SK-N-SH treated with all-trans-retinoic acid at 6 μM for 48 hours (cell line): ENCODE measurements at regions not wholly inside any gene's neighbourhood (a gene's known extent, or its start where the extent isn't known, plus 50 kb on each side); places are given as distances from the start of the nearest gene placed in this dataset.

Experiments used
- ATAC-seq: fragments of 200-7000 bp; cut with Tn5 transposase; 3 replicates; pipeline ENCODE4 v1.9.1; 2020; ENCODE audit warnings: mild to moderate bottlenecking, moderate library complexity
- ARNTL ChIP-seq: fragments of 450-650 bp; formaldehyde crosslinking; IDR thresholded peaks from 2 replicates; pipeline ENCODE4 v1.5.0; 2020; ENCODE audit warnings: low read depth, mild to moderate bottlenecking, moderate library complexity, borderline replicate concordance
- CREB5 ChIP-seq: fragments of 250-450 bp; sonication (Bioruptor Pico); IDR thresholded peaks from 2 replicates; pipeline ENCODE4 v1.5.1; 2020; ENCODE audit warnings: low read depth, mild to moderate bottlenecking, moderate library complexity
- CSDC2 ChIP-seq: fragments of 250-450 bp; sonication (Bioruptor Pico); IDR thresholded peaks from 2 replicates; pipeline ENCODE4 v1.5.0; 2020; ENCODE audit warnings: mild to moderate bottlenecking, moderate library complexity
- CSRNP3 ChIP-seq: fragments of 250-450 bp; sonication (Bioruptor Pico); IDR thresholded peaks from 2 replicates; pipeline ENCODE4 v1.5.1; 2021; ENCODE audit warnings: mild to moderate bottlenecking, moderate library complexity
- ESRRG ChIP-seq: fragments of 250-450 bp; sonication (Bioruptor Pico); IDR thresholded peaks from 2 replicates; pipeline ENCODE4 v1.6.1; 2021; ENCODE audit warnings: mild to moderate bottlenecking
- GLIS3 ChIP-seq: fragments of 250-450 bp; sonication (Bioruptor Pico); IDR thresholded peaks from 2 replicates; pipeline ENCODE4 v1.5.0; 2020; ENCODE audit warnings: mild to moderate bottlenecking, moderate library complexity
- ISL1 ChIP-seq: fragments of 250-450 bp; sonication (Bioruptor Pico); IDR thresholded peaks from 2 replicates; pipeline ENCODE4 v2.1.2; 2022; ENCODE audit warnings: mild to moderate bottlenecking, moderate library complexity
- PATZ1 ChIP-seq: fragments of 250-450 bp; sonication (Bioruptor Pico); IDR thresholded peaks from 2 replicates; pipeline ENCODE4 v1.8.0; 2020; ENCODE audit warnings: mild to moderate bottlenecking, moderate library complexity, borderline replicate concordance
- RARB ChIP-seq: fragments of 250-450 bp; sonication (Bioruptor Pico); IDR thresholded peaks from 2 replicates; pipeline ENCODE4 v1.8.0; 2021; ENCODE audit warnings: mild to moderate bottlenecking, moderate library complexity
- SNAI2 ChIP-seq: fragments of 250-450 bp; sonication (Bioruptor Pico); IDR thresholded peaks from 2 replicates; pipeline ENCODE4 v1.5.0; 2020; ENCODE audit warnings: mild to moderate bottlenecking, moderate library complexity
- TCF4 ChIP-seq: fragments of 250-450 bp; sonication (Bioruptor Pico); IDR thresholded peaks from 2 replicates; pipeline ENCODE4 v1.8.0; 2021; ENCODE audit warnings: mild to moderate bottlenecking, moderate library complexity, borderline replicate concordance
- TOX ChIP-seq: fragments of 250-450 bp; sonication (Bioruptor Pico); IDR thresholded peaks from 2 replicates; pipeline ENCODE4 v1.8.0; 2021; ENCODE audit warnings: mild to moderate bottlenecking, moderate library complexity, borderline replicate concordance
- ZC3H10 ChIP-seq: fragments of 250-450 bp; sonication (Bioruptor Pico); IDR thresholded peaks from 2 replicates; pipeline ENCODE4 v1.5.1; 2021; ENCODE audit warnings: mild to moderate bottlenecking, moderate library complexity
- ZFP3 ChIP-seq: fragments of 250-450 bp; sonication (Bioruptor Pico); IDR thresholded peaks from 2 replicates; pipeline ENCODE4 v1.5.0; 2020; ENCODE audit warnings: mild to moderate bottlenecking, moderate library complexity
- ZFP30 ChIP-seq: fragments of 450-650 bp; formaldehyde crosslinking; IDR thresholded peaks from 2 replicates; pipeline ENCODE4 v1.5.0; 2022; ENCODE audit warnings: mild to moderate bottlenecking, moderate library complexity
- ZNF565 ChIP-seq: fragments of 450-650 bp; formaldehyde crosslinking; conservative IDR thresholded peaks from 2 replicates; pipeline ENCODE4 v1.5.0; 2020; ENCODE audit warnings: low read depth, mild to moderate bottlenecking, moderate library complexity
- ZNF70 ChIP-seq: fragments of 450-650 bp; formaldehyde crosslinking; IDR thresholded peaks from 2 replicates; pipeline ENCODE4 v1.5.0; 2020; ENCODE audit warnings: mild to moderate bottlenecking, moderate library complexity
- ZNF8 ChIP-seq: fragments of 450-650 bp; formaldehyde crosslinking; IDR thresholded peaks from 2 replicates; pipeline ENCODE4 v1.5.0; 2020; ENCODE audit warnings: mild to moderate bottlenecking, moderate library complexity

- TF ChIP-seq ARNTL (CRISPR knock-in tag), result no peak
- no peak for TF ChIP-seq GLIS3 (CRISPR knock-in tag)
- TF ChIP-seq SNAI2 (CRISPR knock-in tag), result no peak
- TF ChIP-seq ZNF565 (CRISPR knock-in tag), result no peak
- no peak for TF ChIP-seq TOX (CRISPR knock-in tag)
- no peak for TF ChIP-seq CSRNP3 (CRISPR knock-in tag)
- TF ChIP-seq ISL1 (CRISPR knock-in tag), result no peak
- no peak for TF ChIP-seq ZNF70
- no peak for TF ChIP-seq ZFP3 (CRISPR knock-in tag)
- no peak for TF ChIP-seq ESRRG (CRISPR knock-in tag)
- TF ChIP-seq PATZ1 (CRISPR knock-in tag), result no peak
- no peak for TF ChIP-seq CREB5 (CRISPR knock-in tag)
- no peak for TF ChIP-seq ZNF8 (CRISPR knock-in tag)
- TF ChIP-seq ZFP30 (CRISPR knock-in tag), result no peak
- TF ChIP-seq CSDC2 (CRISPR knock-in tag), result no peak
- TF ChIP-seq, all 23 proteins: peak for 0
Measured at GRCh38 chr20:53716395-53716794, 122.8 kb upstream of the ZNF217 start.

GRCh38 chr20:53714524-53714923 lies 120.9 kb upstream of the ZNF217 start:
- no peak for ATAC-seq
- TF ChIP-seq ZNF8 (CRISPR knock-in tag), result no peak
- no peak for TF ChIP-seq GLIS3 (CRISPR knock-in tag)
- TF ChIP-seq ZFP3 (CRISPR knock-in tag), result no peak
- no peak for TF ChIP-seq ZC3H10
- TF ChIP-seq CREB5 (CRISPR knock-in tag), result no peak

More at GRCh38 chr20:53716395-53716794, 122.8 kb upstream of the ZNF217 start:
- no peak for ATAC-seq

- TF ChIP-seq ZNF565 (CRISPR knock-in tag), result no peak
- no peak for TF ChIP-seq PATZ1 (CRISPR knock-in tag)
- no peak for TF ChIP-seq ZNF8 (CRISPR knock-in tag)
- TF ChIP-seq RARB (CRISPR knock-in tag), result no peak
- TF ChIP-seq ARNTL (CRISPR knock-in tag), result no peak
- TF ChIP-seq ISL1 (CRISPR knock-in tag), result no peak
- TF ChIP-seq TCF4 (CRISPR knock-in tag), result no peak
- TF ChIP-seq TOX (CRISPR knock-in tag), result no peak
- TF ChIP-seq GLIS3 (CRISPR knock-in tag), result no peak
- ATAC-seq, result no peak
Measured at GRCh38 chr20:53713328-53714056, 119.9 kb upstream of the ZNF217 start.
